Body of pancreas (tissue), 4 donors: ENCODE measurements at regions not wholly inside any gene's neighbourhood (a gene's known extent, or its start where the extent isn't known, plus 50 kb on each side); places are given as distances from the start of the nearest gene placed in this dataset.

Experiments used
- ATAC-seq: fragments of 150-250 bp; one replicate; pipeline ENCODE4 v1.9.1; 2016
- DNase-seq, 4 donors: peaks; one replicate each; pipeline ENCODE4 v3.0.0-alpha.2; 2019
- H3K27ac ChIP-seq, 4 donors: fragments of 200-600 bp; sonication (generic); 1 replicate in 3 of 4; 2 replicates in 1 of 4; pipeline versions ENCODE4 v1.5.1 to v1.6.1; 2016 to 2019; ENCODE audit warnings: mild to moderate bottlenecking in 1 of 4, mixed read lengths in 1 of 4, moderate library complexity in 1 of 4
- H3K27me3 ChIP-seq, 2 donors: fragments of 200-600 bp; sonication (generic); one replicate each; pipeline ENCODE4 v1.6.0; 2016; ENCODE audit warnings: mild to moderate bottlenecking in 1 of 2
- H3K36me3 ChIP-seq, 2 donors: fragments of 200-600 bp; sonication (generic); replicated peaks in 1 of 2; 2 replicates each; pipeline ENCODE4 v1.5.1; 2016; ENCODE audit warnings: low read depth in 2 of 2; ENCODE audit not compliant: insufficient read depth in 1 of 2
- H3K4me1 ChIP-seq: fragments of 200-600 bp; sonication (generic); one replicate; pipeline ENCODE4 v1.6.0; 2016
- H3K4me3 ChIP-seq, 2 donors: fragments of 200-600 bp; sonication (generic); 1 replicate in 1 of 2; 2 replicates in 1 of 2; pipeline ENCODE4 v1.5.1; 2016 to 2019
- H3K9me3 ChIP-seq, 3 donors: fragments of 200-600 bp; sonication (generic); 1 replicate in 2 of 3; 2 replicates in 1 of 3; pipeline ENCODE4 v1.5.1; 2016
- CTCF ChIP-seq, 7 experiments: fragments of 450-650 bp in 4 of 7; fragments of 200-600 bp in 3 of 7; sonication (generic) in 3 of 7; IDR thresholded peaks; one replicate each; pipeline ENCODE4 v1.5.1; 2016 to 2019; ENCODE audit warnings: antibody characterized with exemption in 7 of 7
- POLR2A ChIP-seq, 3 donors: fragments of 450-650 bp; IDR thresholded peaks; one replicate each; pipeline ENCODE4 v1.6.1; 2016; ENCODE audit warnings: antibody characterized with exemption in 3 of 3, mild to moderate bottlenecking in 2 of 3
- WGBS, 2 donors: methylation state at CpG; one replicate each; pipeline ENCODE4 v1.1.5; 2017; 5-methylcytosine and 5-hydroxymethylcytosine counted together
- intact Hi-C: fragments of 100-400 bp; cut with DNase I; formaldehyde crosslinking; loops from one replicate; pipeline ENCODE4 v1.15.1; 2023

- Histone ChIP-seq H3K4me1 (no peaks in the 10 kb centered on the region), H3K36me3 (no peaks in the 10 kb centered on the region), H3K9me3 (no peaks in the 10 kb centered on the region), H3K4me3 (no peak overlapping the region), H3K27me3 (no peaks in the 10 kb centered on the region), H3K27ac (no peak overlapping the region)
- WGBS, 2 donors, result 33 to 36% methylated on average over 14 to 19 of the region's 19 CpGs
- no peak for ATAC-seq
- peak in 2 of 4 donors; percentile 14 to 26 for DNase-seq
- intact Hi-C loops, result no loop called here
- TF ChIP-seq CTCF (IDR thresholded peaks at IDR 0.05), result no peak
- no peak for TF ChIP-seq POLR2A (IDR thresholded peaks at IDR 0.05)
These were observed 1327.3 kb downstream of the TBC1D22A start for GRCh38 chr22:48089601-48090331.

- Histone ChIP-seq H3K27ac (no peak overlapping the region), H3K27me3 (no peaks in the 10 kb centered on the region), H3K9me3 (no peaks in the 10 kb centered on the region), H3K4me1 (no peaks in the 10 kb centered on the region), H3K4me3 (no peak overlapping the region), H3K36me3 (no peaks in the 10 kb centered on the region)
- ATAC-seq (no peak), DNase-seq (no peak)
- 80 to 83% methylated on average over 8 of the region's 8 CpGs for WGBS, 2 donors
- intact Hi-C loops, result no loop called here
- TF ChIP-seq POLR2A (IDR thresholded peaks at IDR 0.05) (no peak), CTCF (IDR thresholded peaks at IDR 0.05) (no peak)
These were observed 1326.6 kb downstream of the TBC1D22A start for GRCh38 chr22:48088926-48089536.

GRCh38 chr22:48088251-48088650 lies 1325.8 kb downstream of the TBC1D22A start:
- intact Hi-C loops, result no loop called here
- no peak overlapping the region for H3K27ac ChIP-seq
- no peaks in the 10 kb centered on the region for H3K9me3 ChIP-seq
- no peaks in the 10 kb centered on the region for H3K36me3 ChIP-seq
- ATAC-seq (no peak), DNase-seq (no peak)
- 62% methylated on average over 5 of the region's 5 CpGs for WGBS, 2 donors
- TF ChIP-seq POLR2A (IDR thresholded peaks at IDR 0.05), result no peak
- no peak for TF ChIP-seq CTCF (IDR thresholded peaks at IDR 0.05)
- no peak overlapping the region for H3K4me3 ChIP-seq
- no peaks in the 10 kb centered on the region for H3K4me1 ChIP-seq
- H3K27me3 ChIP-seq, result no peaks in the 10 kb centered on the region

- Histone ChIP-seq H3K36me3 (no peaks in the 10 kb centered on the region), H3K27ac (no peak overlapping the region), H3K4me1 (no peaks in the 10 kb centered on the region), H3K9me3 (no peaks in the 10 kb centered on the region), H3K27me3 (no peaks in the 10 kb centered on the region), H3K4me3 (no peak overlapping the region)
- no peak for TF ChIP-seq CTCF (IDR thresholded peaks at IDR 0.05)
- TF ChIP-seq POLR2A (IDR thresholded peaks at IDR 0.05), result no peak
- 47 to 48% methylated on average over 7 to 8 of the region's 8 CpGs for WGBS, 2 donors
- intact Hi-C loops, result no loop called here
- DNase-seq, result no peak
- no peak for ATAC-seq
These were observed 1323.6 kb downstream of the TBC1D22A start for GRCh38 chr22:48085901-48086645.
